ENCODE measurements at regions not wholly inside any gene's neighbourhood (a gene's known extent, or its start where the extent isn't known, plus 50 kb on each side); places are given as distances from the start of the nearest gene placed in this dataset.
"Not testable (repeated sequence)": the region's sequence is repeated elsewhere in the genome, so short reads cannot be mapped to it uniquely, and the experiment has no call there.

GRCh38 chr16:79996321-79996720, 395.8 kb upstream of the MAF start:
- DNase-seq: no peak

- no peak for DNase-seq
These were observed 394.8 kb upstream of the MAF start for GRCh38 chr16:79995315-79995714.

- DNase-seq: no peak
These were observed 393.9 kb upstream of the MAF start for GRCh38 chr16:79994418-79994817.

GRCh38 chr16:79993629-79994209, 393.2 kb upstream of the MAF start:
- DNase-seq: no peak

GRCh38 chr16:79991969-79992368, 391.4 kb upstream of the MAF start:
- no peak for DNase-seq

GRCh38 chr16:79988721-79989220, 388.2 kb upstream of the MAF start:
- DNase-seq: no peak

GRCh38 chr16:79988089-79988488, 387.6 kb upstream of the MAF start:
- no peak for DNase-seq

GRCh38 chr16:79986352-79986751, 385.8 kb upstream of the MAF start:
- DNase-seq: no peak

GRCh38 chr16:79985606-79986005, 385.1 kb upstream of the MAF start:
- DNase-seq: no peak

- DNase-seq: not testable (repeated sequence)
These were observed 383.6 kb upstream of the MAF start for GRCh38 chr16:79984149-79984548.

GRCh38 chr16:79982862-79983261, 382.3 kb upstream of the MAF start:
- no peak for DNase-seq

- no peak for DNase-seq
These were observed 381.8 kb upstream of the MAF start for GRCh38 chr16:79982361-79982760.

- no peak for DNase-seq
These were observed 381.3 kb upstream of the MAF start for GRCh38 chr16:79981814-79982213.

GRCh38 chr16:79980650-79981521, 380.3 kb upstream of the MAF start:
- DNase-seq: no peak

GRCh38 chr16:79977940-79978836, 377.7 kb upstream of the MAF start:
- no peak for DNase-seq

GRCh38 chr16:79973320-79973719, 372.8 kb upstream of the MAF start:
- DNase-seq: no peak

GRCh38 chr16:79972053-79972704, 371.6 kb upstream of the MAF start:
- DNase-seq: no peak

GRCh38 chr16:79971237-79971572, 370.7 kb upstream of the MAF start:
- DNase-seq: no peak

- DNase-seq: no peak
These were observed 370.2 kb upstream of the MAF start for GRCh38 chr16:79970551-79971236.

- DNase-seq: no peak
These were observed 369.6 kb upstream of the MAF start for GRCh38 chr16:79970087-79970486.

- no peak for DNase-seq
These were observed 368.9 kb upstream of the MAF start for GRCh38 chr16:79969458-79969857.

GRCh38 chr16:79966226-79966625, 365.7 kb upstream of the MAF start:
- DNase-seq: no peak
